DOHH2 (cell line): ENCODE measurements at regions not wholly inside any gene's neighbourhood (a gene's known extent, or its start where the extent isn't known, plus 50 kb on each side); places are given as distances from the start of the nearest gene placed in this dataset.

Source experiments
- CTCF ChIP-seq: fragments of 200-600 bp; sonication (generic); IDR thresholded peaks from one replicate; pipeline ENCODE4 v1.5.1; 2014; ENCODE audit warnings: antibody characterized with exemption, mild to moderate bottlenecking, low read depth, low read length; ENCODE audit not compliant: poor library complexity, severe bottlenecking
- EZH2phosphoT487 ChIP-seq: fragments of 200-600 bp; sonication (generic); IDR thresholded peaks from 2 replicates; pipeline ENCODE4 v1.6.1; 2017; ENCODE audit warnings: borderline replicate concordance, mild to moderate bottlenecking, antibody characterized with exemption, low read length, moderate library complexity, mixed read lengths

GRCh38 chr14:38948171-38948570 lies 154.9 kb downstream of the SEC23A start:
- TF ChIP-seq CTCF (no peak), EZH2phosphoT487 (no peak)
